NCI-H2196 (cell line): ENCODE measurements at regions not wholly inside any gene's neighbourhood (a gene's known extent, or its start where the extent isn't known, plus 50 kb on each side); places are given as distances from the start of the nearest gene placed in this dataset.

Source experiments
- DNase-seq: peaks from one replicate; lab custom pipeline; 2025; ENCODE audit not compliant: unreplicated experiment; lab: John Stamatoyannopoulos, UW

DNA sequence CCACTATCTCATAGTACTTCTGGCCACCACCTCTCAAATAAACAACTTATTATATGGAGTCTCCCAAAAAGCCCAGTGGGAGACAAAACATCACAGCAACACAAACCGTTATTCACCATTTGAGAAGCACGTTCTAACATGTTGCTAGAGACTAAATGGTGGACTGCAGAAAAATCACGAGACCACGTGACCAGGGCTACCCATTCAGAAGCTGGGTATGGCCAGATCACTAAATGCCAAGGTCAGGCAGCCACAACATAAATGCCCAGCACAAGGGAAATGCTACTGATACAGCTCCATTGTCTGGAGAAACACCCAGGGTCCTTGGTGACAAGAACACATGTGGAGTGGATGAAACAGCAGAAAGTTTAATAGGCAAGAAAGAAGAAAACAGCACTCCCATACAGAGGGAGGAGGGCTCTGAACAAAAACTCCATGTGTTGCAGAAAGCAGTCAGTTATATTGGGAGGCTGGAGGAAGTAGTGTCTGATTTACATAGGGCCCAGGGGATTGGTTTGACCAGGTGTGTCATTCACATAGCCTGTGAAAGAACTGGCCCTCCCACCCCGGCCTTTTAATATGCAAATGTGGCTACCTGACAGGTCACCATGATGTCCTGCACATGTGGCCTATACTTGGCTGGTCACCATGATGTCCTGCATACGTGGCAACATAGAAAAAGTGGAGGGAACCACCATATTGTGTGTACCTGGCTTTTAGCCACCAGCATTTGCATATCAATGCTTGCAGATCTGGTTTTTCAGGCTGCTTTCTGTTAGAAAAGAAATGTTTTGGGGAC is 97.2 kb downstream of the TRIM36 start:
- no peak for DNase-seq

DNA sequence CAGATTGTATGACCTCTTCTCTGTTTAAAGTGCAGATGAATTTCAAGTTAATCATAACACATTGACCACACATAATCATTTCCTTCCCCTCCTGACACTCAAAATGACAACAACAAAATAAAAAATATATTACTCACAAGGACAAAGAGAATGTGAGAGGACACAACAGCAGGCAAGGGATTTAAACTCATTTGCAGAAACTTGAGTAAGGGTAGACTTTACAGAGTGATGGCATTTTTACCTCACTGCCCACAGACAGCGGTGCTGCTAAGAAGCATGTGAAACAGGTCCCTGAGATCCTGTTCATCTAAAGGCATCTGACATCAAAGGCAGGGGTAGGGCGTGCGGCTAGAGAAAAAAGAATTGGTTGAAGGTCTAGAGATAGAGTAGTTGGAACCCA is 99.0 kb downstream of the TRIM36 start:
- DNase-seq: no peak

DNA sequence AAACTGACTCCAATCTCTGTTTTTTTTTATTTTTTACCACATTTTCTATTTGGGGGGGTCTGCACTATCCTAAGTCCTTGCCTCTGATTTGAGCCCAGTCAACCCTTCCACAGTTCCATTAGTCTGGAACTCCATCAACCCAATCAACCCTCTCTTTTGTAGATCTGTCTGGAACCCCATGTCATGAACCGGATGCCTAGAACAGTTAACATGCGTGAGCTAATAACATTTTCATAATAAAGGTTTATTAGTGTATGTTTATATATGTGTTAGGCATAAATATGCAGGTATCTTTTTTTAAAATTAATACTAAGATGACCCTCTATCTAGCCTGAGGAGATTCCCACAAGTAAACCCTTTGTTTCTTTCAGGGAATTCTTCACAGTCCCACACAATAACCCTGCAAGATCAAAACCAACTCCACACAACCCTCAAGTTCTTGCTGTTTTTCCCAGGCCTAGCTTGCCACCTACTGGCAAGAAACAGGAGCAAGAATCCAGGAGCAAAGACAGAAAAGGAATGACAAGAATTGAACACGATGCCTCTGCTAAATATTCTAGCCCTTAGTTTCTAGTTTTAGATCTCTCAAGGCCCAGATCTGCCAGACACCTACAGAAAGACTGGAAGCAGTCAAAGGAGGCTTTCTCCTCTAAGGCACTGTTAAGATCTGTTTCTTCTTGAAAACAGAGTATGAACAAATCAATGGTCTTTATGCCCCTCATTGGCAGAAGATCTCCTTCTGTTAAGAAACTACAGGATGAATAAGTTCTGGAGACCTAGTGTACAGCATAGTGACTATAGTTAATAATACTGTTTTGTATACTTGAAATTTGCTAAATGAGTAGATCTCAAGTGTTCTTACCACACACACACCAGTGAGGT is 100.4 kb downstream of the TRIM36 start:
- peak; percentile 12 for DNase-seq

DNA sequence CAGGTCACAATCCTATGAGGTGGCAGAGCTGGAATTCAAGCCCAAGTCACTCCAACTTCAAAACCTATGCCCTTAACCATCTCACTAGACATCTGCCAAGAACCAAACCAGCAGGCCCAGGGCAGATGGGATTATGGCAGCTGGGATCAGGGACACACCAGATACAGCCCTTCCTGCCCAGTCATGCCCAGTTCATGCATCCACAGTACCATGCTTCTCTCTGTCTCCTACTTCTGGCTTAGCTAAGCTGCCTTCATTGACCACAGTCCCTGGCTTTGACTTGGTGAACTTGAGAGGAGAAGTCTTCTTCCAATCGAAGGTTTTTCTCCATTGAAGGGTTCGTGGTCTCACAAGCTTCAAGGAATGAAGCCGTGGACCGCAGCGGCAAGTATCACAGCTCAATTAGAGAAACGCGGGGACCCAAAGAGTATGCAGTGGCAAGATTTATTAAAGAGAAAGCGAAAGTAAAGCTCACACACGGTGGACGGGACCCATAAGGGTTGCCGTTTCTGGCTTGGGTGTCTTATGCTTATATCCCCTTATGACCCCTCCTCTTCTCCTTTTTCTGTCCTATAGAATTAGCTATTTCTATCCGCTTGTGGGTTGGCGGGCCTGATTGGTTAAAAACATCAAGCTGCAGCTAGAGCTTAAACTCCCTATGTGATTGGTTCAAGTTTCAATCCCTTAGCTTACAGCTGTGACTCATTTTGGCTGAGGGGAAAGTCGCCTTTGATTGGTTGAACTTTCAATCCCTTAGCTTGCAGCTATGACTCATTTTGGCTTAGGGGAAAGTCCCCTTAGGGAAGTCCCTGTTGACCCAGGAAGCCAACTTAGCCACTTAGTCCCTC is 101.2 kb downstream of the TRIM36 start:
- DNase-seq: no peak

DNA sequence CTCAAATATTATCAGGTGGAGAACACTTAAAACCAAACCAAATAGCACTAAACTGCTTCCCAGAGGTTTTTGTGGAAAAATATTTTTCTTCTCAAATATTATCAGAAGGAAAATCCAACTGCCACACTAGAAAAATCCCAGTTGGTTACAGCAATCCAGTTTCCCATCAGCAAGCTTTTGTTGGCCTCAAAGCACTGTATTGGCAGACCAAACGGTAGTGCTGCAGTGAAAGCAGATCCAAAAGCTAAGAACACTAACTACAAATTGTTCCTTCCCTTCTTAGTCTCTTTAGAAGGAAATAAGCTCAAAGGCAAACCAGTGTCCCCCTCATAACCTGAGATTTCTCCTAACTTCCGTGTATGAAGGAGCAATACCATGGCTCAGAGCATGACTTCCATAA is 105.3 kb downstream of the TRIM36 start:
- DNase-seq: no peak

DNA sequence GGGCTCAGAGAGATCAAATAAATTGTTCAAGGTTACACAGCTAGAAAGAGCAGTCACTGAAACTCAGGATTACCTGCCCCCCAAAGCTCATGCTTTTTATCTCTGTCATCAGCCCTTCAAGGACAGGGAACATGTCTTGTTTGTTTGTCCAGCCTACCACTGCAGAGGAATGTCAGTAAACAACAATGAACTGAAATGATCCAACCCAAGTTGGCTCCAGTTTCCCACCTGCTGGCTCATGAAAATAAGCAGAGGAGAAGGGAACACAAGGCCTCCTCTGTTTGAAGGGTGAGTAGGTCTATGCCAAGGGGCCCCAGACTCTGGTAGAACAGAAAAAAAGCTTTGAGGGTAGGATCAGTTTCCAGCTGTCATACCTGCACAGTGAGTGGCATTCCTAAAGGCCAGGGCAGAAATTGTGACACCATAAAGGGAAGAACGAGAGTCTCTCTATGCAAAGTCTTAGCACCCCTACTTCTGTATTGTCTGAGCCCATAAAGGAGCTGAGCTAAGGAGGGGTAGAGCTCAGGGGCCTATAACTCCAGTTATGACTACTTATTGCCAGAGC is 115.2 kb downstream of the TRIM36 start:
- DNase-seq: no peak

DNA sequence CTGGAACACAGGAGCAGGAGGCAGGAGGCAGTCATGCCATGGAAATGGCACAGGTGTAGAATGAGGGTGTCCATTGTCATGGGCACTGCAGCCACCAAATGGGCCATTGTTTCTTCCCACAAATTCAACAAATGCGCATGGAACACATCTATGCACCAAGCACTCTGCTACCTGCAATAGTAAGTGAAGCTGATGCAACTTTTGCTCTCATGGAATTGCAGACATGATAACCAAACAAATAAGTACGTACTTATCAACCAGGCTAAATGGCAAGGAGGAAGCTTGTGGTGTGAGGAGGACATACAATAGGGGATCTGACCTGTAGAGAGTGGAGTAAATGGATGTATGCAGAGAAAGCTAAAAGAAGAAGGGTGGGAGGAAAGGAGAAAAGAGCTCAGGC is 116.8 kb downstream of the TRIM36 start:
- DNase-seq: no peak

DNA sequence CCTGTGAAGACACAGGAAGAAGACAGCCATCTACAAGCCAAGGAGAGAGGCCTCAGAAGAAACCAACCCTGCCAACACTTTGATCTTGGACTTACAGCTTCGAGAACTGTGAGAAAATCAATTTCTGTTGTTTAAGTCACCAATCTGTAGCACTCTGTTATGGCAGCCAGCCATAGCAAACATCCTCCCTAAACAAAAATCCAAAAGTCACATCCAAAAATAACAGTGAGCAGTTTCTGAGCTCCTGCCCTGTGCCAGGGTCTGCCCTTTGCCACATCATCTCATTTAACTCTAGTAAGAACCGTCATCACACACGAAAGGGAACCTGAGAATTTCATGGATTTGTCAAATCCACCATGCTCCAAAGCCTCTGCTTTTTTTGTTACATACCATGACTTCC is 118.8 kb downstream of the TRIM36 start:
- DNase-seq: no peak

DNA sequence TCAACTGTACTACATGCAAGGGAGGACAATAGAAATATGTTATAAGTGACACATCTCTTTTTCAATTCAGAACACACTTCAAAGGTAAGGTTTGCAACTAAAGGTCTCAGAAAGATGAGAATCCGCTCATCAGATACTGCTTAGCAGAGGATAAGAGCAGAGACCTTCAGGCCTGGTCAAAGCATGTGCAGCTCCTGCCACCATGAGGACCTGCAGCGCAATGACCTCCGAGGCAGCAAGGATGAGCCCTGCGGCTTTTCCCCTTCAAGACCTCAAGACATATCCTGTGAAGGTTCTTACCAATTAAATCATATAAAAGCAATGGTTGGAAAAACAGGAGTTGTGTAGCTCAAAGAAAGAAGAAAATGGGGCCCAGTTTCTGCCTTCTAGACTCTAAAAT is 135.8 kb downstream of the TRIM36 start:
- no peak for DNase-seq

DNA sequence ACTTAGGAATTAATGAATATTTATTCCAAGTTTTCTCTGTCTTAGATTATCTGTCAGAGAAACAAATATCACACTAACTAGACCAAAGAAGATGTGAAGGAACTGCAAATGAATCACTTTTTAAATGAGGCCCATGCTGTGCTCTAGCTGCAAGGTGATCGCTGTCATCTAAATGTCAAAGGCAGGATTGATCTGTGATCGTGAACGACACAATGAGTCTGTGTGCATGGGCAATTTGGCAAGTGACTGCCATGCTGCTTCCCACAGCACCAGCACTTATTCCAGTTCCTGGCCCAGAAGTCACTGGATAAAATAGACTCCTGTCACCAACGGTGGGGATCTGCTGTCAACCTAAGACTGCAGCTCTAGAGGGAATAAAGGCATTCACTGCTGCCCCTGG is 141.2 kb downstream of the TRIM36 start:
- DNase-seq: no peak

DNA sequence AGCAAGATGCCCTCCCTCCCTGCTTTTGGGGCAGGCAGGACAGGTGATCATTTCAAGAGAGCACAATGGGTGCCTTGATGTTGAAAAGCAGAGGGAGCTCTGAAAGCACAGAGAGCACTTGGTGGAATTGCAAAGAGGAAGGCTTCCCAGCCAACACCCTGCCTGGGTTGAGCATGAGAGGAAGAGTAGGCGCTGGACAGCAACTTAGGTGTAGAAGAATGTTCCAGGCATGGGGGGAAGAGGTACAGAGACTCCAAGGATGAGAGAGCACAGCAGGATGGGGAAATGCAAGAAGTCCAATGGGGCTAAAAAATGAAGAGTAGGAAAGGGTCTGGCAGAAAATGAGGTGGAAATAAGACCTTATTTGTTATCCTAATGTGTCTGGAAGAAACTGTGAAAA is 144.8 kb downstream of the TRIM36 start:
- no peak for DNase-seq

DNA sequence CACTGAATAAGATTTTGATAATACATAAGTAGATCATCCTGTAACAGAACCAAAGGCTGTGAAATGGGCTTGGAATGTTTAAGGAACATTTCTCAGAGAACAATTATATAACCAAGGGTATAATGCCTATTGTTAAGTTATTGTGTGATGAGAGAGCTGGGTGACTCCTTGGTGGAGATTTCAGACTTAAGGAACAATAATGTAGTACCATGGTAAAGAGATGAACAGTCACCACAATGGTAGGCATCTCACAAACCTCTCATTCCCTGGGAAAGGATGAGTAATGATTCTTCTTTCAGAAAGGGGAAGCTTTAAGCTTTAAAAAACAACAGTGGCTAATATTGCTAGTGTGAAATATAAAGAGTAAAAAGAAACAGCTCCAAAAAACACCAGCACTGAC is 147.4 kb downstream of the TRIM36 start:
- no peak for DNase-seq

DNA sequence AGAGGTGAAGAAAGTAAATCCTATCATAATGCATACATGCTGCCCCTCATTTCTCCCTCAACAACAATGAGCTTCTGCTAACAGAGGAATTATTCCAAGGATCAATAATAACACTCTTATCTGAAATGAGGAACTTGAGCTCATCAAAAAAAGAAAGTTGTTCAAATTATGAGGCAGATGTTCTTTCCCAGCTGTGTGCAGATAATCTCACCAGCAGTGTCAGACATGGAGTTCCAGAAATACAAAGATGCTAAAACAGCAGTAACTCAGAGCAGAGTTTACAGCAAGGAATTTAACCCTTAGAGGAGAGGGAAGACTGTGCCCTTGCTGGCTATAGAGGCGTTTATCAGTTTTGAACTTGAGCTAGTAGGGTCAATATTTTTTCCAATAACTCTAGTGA is 153.1 kb downstream of the TRIM36 start:
- no peak for DNase-seq

DNA sequence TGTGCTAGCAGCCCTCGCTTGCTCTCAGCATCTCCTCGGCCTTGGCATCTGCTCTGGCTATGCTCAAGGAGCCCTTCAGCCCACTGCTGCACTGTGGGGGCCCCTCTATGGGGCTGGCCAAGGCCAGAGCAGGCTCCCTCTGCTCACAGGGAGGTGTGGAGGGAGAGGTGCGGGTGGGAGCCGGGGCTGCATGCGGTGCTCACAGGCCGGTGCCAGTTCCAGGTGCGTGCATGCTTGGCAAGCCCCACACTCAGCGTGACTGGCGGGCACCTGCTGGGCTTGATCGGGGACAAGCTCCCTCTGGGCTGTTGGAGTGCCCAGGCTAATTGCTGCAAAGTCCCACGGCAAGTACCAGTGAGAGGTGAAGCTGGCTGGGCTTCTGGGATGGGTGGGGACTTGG is 170.5 kb downstream of the TRIM36 start:
- DNase-seq: no peak

DNA sequence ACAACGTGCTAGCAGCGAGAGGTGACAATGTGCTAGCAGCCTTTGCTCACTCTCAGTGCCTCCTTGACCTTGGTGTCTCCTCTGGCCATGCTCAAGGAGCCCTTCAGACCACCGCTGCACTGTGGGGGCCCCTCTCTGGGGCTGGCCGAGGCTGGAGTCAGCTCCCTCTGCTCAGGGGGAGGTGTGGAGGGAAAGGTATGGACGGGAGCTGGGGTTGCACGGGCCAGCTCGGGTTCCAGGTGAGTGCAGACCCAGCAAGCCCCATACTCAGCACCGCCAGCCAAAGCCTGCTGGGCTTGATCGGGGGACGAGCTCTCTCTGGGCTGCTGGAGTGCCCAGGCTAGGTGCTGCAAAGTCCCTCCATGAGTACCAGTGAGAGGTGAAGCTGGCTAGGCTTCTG is 180.2 kb downstream of the TRIM36 start:
- DNase-seq: no peak

DNA sequence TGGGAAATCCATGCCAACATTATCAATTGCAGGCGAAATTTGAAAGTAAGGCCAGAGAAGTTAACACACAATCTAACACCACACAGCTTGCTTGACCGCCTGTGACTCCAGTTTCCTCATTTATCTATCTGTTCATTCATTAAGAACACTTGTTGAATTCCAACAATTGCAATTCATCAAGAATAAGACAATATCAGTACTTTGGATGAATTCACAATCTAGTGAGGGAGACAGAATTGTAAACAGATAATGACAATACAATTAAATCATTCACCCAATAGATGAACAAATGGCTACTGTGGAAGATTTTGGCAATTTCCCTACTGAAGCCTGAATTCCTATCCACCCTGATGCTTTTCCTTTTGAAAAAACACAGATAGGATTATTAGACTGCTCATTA is 181.6 kb downstream of the TRIM36 start:
- no peak for DNase-seq

DNA sequence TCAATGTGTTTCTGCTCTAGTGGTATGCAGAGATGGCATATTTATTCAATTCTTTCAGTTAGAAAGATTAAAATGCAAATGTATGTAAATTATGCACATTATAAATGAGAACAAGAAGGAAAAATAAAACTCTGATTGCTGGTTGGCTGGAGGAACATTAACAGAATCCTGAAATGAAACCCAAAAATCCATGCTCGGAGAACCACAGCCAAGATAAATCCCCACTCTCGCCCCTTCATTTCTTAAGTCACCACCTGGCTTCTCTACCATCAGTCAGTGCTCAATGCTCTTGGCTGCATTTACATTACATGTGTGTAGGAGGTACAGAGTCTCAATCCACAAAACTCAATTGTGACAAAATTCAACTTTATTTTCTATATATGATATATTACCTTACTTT is 184.9 kb downstream of the TRIM36 start:
- no peak for DNase-seq

DNA sequence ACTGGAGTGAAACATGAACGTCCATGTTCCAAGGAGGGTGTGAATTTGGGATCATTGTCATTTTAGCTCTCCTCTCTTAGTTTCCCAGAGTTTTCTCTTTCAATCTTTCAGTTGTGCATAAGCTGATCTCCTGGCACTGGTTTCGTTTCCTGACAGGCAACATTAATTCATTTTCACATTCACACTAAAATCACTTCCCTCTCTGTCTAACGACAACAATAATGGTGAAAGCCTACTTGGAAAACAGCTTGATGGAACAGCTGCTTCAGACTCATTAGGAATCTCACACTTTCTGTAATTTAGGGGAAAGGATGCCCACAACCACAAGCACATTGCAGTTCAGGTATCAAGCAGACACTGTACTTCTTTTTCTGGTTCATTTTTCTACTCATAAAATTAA is 188.6 kb downstream of the TRIM36 start:
- no peak for DNase-seq

DNA sequence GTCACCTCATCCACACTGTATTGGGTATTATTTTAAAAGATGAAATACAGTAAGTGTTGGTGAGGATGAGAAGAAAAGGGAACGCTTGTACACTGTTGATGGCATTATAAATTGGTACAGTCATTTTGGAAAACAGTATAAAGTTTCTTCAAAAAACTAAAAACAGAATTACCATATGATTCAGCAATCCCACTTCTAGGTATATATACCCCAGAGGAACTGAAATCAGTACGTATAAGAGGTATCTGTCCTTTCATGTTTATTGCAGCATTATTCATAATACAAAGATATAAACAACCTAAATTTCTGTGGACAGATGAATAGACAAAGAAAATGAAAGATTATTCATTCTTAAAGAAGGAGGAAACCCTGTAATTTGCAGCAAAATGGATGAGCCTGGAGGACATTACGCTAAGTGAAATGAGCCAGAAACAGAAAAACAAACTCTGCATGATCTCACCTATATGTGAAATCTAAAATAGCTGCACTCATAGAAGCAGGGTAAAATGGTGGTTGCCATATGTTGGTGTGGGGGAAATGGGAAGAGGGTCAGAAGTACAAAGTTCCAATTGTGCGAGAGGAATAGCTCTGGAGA is 191.6 kb downstream of the TRIM36 start:
- no peak for DNase-seq

DNA sequence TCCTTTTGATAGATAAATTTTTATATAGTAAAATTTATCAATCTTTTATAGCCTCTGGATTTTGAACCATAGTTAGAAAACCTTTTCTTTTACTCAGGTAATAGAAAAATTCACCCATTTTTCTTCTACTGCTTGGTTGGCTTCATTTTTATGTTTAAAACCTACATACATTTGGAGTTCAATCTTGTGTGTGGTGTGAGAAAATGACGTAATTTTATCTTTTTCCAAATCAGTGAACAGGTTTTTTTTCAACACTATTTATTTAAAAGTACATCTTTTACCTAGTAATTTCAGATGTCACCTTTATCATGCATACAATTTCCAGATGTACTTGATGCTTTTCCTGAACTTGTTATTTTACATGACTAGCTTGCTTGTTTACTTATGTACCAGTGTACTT is 200.2 kb downstream of the TRIM36 start:
- DNase-seq: no peak

DNA sequence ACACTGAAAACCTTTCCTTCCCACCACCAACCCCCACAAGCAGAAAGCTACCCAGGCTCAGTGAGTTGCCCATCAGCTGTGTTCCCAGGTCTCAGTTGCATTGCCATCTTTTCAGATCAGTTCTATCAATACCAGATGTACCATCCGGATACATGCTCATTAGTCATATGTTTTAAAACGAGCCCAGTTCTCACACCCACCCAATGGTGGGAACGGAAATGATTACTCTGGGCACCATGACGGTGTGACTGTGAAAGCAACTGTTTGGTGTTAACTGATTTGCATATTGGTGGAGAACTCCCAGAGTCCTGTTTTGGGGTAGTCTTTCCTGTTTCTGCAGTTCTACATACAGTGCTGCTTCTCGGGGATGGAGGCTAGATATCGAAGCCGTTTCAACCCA is 212.3 kb downstream of the TRIM36 start:
- DNase-seq: no peak
